IPS DF 6.9 (cell line): ENCODE measurements at regions not wholly inside any gene's neighbourhood (a gene's known extent, or its start where the extent isn't known, plus 50 kb on each side); places are given as distances from the start of the nearest gene placed in this dataset.
A peak's percentile ranks its signal among the peaks of the same experiment; 100 is the strongest.

ENCODE experiments used
- DNase-seq: peaks from one replicate; pipeline ENCODE4 v3.0.0-alpha.2; 2013; ENCODE audit warnings: low read depth, low spot score
- H3K27ac ChIP-seq: one replicate; pipeline ENCODE4 v1.5.1; 2013; ENCODE audit warnings: low read length, control low read depth
- H3K27me3 ChIP-seq: 2 replicates; pipeline ENCODE4 v1.6.1; 2013; ENCODE audit warnings: mild to moderate bottlenecking, low read length; ENCODE audit not compliant: control insufficient read depth, insufficient read depth
- H3K36me3 ChIP-seq: 2 replicates; pipeline ENCODE4 v1.6.1; 2013; ENCODE audit warnings: low read length; ENCODE audit not compliant: control insufficient read depth, insufficient read depth
- H3K4me1 ChIP-seq: 2 replicates; pipeline ENCODE4 v1.6.1; 2013; ENCODE audit warnings: low read length; ENCODE audit not compliant: control insufficient read depth, insufficient read depth
- H3K4me3 ChIP-seq: 2 replicates; pipeline ENCODE4 v1.5.1; 2013; ENCODE audit warnings: mild to moderate bottlenecking, low read length
- H3K9me3 ChIP-seq: 2 replicates; pipeline ENCODE4 v1.6.1; 2013; ENCODE audit warnings: low read length, inconsistent platforms; ENCODE audit not compliant: control insufficient read depth, insufficient read depth
- WGBS: extraction: QIAGEN DNeasy Blood & Tissue Kit; methylation state at CpG from one replicate; pipeline ENCODE4 v1.1.7; 2013; ENCODE audit warnings: mixed read lengths, missing lambda C conversion rate; ENCODE audit not compliant: insufficient read length, insufficient coverage; 5-methylcytosine and 5-hydroxymethylcytosine counted together

- Histone ChIP-seq H3K27ac (no peak overlapping the region), H3K4me3 (no peak overlapping the region), H3K36me3 (no peaks in the 10 kb centered on the region), H3K9me3 (no peaks in the 10 kb centered on the region), H3K4me1 (no peaks in the 10 kb centered on the region), H3K27me3 (no peaks in the 10 kb centered on the region)
- WGBS = no CpG with 5 or more reads among the region's 2 CpGs
- DNase-seq = no peak
These were observed 648.9 kb downstream of the FRK start for GRCh38 chr6:115411756-115412155.

- no peak for DNase-seq
- no CpG with 5 or more reads among the region's 1 CpG for WGBS
- Histone ChIP-seq H3K4me1 (no peaks in the 10 kb centered on the region), H3K27ac (no peak overlapping the region), H3K4me3 (no peak overlapping the region), H3K9me3 (no peaks in the 10 kb centered on the region), H3K27me3 (no peaks in the 10 kb centered on the region), H3K36me3 (no peaks in the 10 kb centered on the region)
These were observed 656.2 kb downstream of the FRK start for GRCh38 chr6:115404446-115404845.

- no peak overlapping the region for H3K4me3 ChIP-seq
- no peak for DNase-seq
- WGBS = no CpG with 5 or more reads among the region's 1 CpG
- no peaks in the 10 kb centered on the region for H3K9me3 ChIP-seq
- H3K27ac ChIP-seq = no peak overlapping the region
- no peaks in the 10 kb centered on the region for H3K4me1 ChIP-seq
- H3K36me3 ChIP-seq = no peaks in the 10 kb centered on the region
- H3K27me3 ChIP-seq = no peaks in the 10 kb centered on the region
These were observed 662.1 kb downstream of the FRK start for GRCh38 chr6:115398607-115399006.

- Histone ChIP-seq H3K9me3 (no peaks in the 10 kb centered on the region), H3K4me1 (no peaks in the 10 kb centered on the region), H3K4me3 (no peak overlapping the region), H3K27ac (no peak overlapping the region), H3K27me3 (no peaks in the 10 kb centered on the region), H3K36me3 (no peaks in the 10 kb centered on the region)
- no CpG with 5 or more reads among the region's 6 CpGs for WGBS
- no peak for DNase-seq
These were observed 664.4 kb downstream of the FRK start for GRCh38 chr6:115396112-115396906.

GRCh38 chr6:115393821-115394220 is 666.9 kb downstream of the FRK start:
- Histone ChIP-seq H3K36me3 (no peaks in the 10 kb centered on the region), H3K4me1 (no peaks in the 10 kb centered on the region), H3K27me3 (no peaks in the 10 kb centered on the region), H3K9me3 (no peaks in the 10 kb centered on the region), H3K4me3 (no peak overlapping the region), H3K27ac (no peak overlapping the region)
- no peak for DNase-seq
- no CpG with 5 or more reads among the region's 5 CpGs for WGBS

- DNase-seq = peak; percentile 9
- no peaks in the 10 kb centered on the region for H3K36me3 ChIP-seq
- no peak overlapping the region for H3K27ac ChIP-seq
- no CpG with 5 or more reads among the region's 2 CpGs for WGBS
- no peaks in the 10 kb centered on the region for H3K27me3 ChIP-seq
- no peak overlapping the region for H3K4me3 ChIP-seq
- H3K9me3 ChIP-seq = no peaks in the 10 kb centered on the region
- no peaks in the 10 kb centered on the region for H3K4me1 ChIP-seq
These were observed 690.5 kb downstream of the FRK start for GRCh38 chr6:115370202-115370601.

GRCh38 chr6:115365783-115366182 is 694.9 kb downstream of the FRK start:
- H3K36me3 ChIP-seq = no peaks in the 10 kb centered on the region
- no peak overlapping the region for H3K4me3 ChIP-seq
- H3K9me3 ChIP-seq = no peaks in the 10 kb centered on the region
- H3K4me1 ChIP-seq = no peaks in the 10 kb centered on the region
- no CpG with 5 or more reads among the region's 4 CpGs for WGBS
- H3K27ac ChIP-seq = no peak overlapping the region
- H3K27me3 ChIP-seq = no peaks in the 10 kb centered on the region
- no peak for DNase-seq

- Histone ChIP-seq H3K36me3 (no peaks in the 10 kb centered on the region), H3K4me3 (no peak overlapping the region), H3K9me3 (no peaks in the 10 kb centered on the region), H3K27ac (no peak overlapping the region), H3K4me1 (no peaks in the 10 kb centered on the region), H3K27me3 (no peaks in the 10 kb centered on the region)
- DNase-seq = no peak
- WGBS = no CpG with 5 or more reads among the region's 4 CpGs
These were observed 697.3 kb downstream of the FRK start for GRCh38 chr6:115363379-115363778.

GRCh38 chr6:115362234-115362633 is 698.5 kb downstream of the FRK start:
- WGBS = no CpG with 5 or more reads among the region's 1 CpG

GRCh38 chr6:115360602-115361325 is 699.9 kb downstream of the FRK start:
- H3K4me3 ChIP-seq = no peak overlapping the region
- no peak overlapping the region for H3K27ac ChIP-seq
- H3K9me3 ChIP-seq = no peaks in the 10 kb centered on the region
- H3K4me1 ChIP-seq = no peaks in the 10 kb centered on the region
- DNase-seq = no peak
- no peaks in the 10 kb centered on the region for H3K36me3 ChIP-seq
- no CpG with 5 or more reads among the region's 2 CpGs for WGBS
- no peaks in the 10 kb centered on the region for H3K27me3 ChIP-seq

More at GRCh38 chr6:115362234-115362633, 698.5 kb downstream of the FRK start:
- H3K9me3 ChIP-seq = no peaks in the 10 kb centered on the region
- no peak overlapping the region for H3K27ac ChIP-seq
- H3K4me3 ChIP-seq = no peak overlapping the region
- H3K4me1 ChIP-seq = no peaks in the 10 kb centered on the region
- H3K27me3 ChIP-seq = no peaks in the 10 kb centered on the region
- DNase-seq = no peak
- no peaks in the 10 kb centered on the region for H3K36me3 ChIP-seq
